PC-3 (cell line): ENCODE measurements at regions not wholly inside any gene's neighbourhood (a gene's known extent, or its start where the extent isn't known, plus 50 kb on each side); places are given as distances from the start of the nearest gene placed in this dataset.

ENCODE experiments used
- EZH2 ChIP-seq: fragments of 300-600 bp; sonication (generic); IDR thresholded peaks from one replicate; pipeline ENCODE4 v1.6.1; 2017; ENCODE audit warnings: antibody characterized with exemption, mild to moderate bottlenecking, low read length; ENCODE audit not compliant: unreplicated experiment
- TF ChIP-seq, protein P1 (sequence below): fragments of 300-600 bp; sonication (generic); conservative IDR thresholded peaks from 2 replicates; pipeline ENCODE4 v1.5.1; 2017; ENCODE audit warnings: antibody characterized with exemption, low read depth, mild to moderate bottlenecking, low read length

DNA sequence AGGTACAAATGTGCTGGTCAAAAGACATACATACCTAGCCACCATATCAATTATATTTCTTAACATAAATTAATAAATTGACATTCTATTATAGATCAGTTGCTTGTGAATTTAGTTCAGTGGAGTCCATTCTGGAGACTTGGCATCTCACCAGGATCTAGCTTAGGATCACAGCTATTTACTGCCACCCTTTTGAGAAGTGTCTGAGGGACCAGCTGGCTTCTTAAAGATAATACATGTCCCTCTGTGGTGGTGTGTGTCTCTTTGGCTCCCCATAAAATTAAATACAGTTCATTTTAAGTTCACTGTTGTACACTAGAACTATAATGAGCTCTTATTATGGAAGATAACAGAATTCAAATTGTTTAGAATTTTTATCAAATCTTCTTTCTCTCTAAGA is 290.7 kb downstream of the PRELID2 start:
- TF ChIP-seq, protein P1, sequence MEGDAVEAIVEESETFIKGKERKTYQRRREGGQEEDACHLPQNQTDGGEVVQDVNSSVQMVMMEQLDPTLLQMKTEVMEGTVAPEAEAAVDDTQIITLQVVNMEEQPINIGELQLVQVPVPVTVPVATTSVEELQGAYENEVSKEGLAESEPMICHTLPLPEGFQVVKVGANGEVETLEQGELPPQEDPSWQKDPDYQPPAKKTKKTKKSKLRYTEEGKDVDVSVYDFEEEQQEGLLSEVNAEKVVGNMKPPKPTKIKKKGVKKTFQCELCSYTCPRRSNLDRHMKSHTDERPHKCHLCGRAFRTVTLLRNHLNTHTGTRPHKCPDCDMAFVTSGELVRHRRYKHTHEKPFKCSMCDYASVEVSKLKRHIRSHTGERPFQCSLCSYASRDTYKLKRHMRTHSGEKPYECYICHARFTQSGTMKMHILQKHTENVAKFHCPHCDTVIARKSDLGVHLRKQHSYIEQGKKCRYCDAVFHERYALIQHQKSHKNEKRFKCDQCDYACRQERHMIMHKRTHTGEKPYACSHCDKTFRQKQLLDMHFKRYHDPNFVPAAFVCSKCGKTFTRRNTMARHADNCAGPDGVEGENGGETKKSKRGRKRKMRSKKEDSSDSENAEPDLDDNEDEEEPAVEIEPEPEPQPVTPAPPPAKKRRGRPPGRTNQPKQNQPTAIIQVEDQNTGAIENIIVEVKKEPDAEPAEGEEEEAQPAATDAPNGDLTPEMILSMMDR: no peak
- TF ChIP-seq EZH2: no peak
